ENCODE measurements at regions not wholly inside any gene's neighbourhood (a gene's known extent, or its start where the extent isn't known, plus 50 kb on each side); places are given as distances from the start of the nearest gene placed in this dataset.

DNA sequence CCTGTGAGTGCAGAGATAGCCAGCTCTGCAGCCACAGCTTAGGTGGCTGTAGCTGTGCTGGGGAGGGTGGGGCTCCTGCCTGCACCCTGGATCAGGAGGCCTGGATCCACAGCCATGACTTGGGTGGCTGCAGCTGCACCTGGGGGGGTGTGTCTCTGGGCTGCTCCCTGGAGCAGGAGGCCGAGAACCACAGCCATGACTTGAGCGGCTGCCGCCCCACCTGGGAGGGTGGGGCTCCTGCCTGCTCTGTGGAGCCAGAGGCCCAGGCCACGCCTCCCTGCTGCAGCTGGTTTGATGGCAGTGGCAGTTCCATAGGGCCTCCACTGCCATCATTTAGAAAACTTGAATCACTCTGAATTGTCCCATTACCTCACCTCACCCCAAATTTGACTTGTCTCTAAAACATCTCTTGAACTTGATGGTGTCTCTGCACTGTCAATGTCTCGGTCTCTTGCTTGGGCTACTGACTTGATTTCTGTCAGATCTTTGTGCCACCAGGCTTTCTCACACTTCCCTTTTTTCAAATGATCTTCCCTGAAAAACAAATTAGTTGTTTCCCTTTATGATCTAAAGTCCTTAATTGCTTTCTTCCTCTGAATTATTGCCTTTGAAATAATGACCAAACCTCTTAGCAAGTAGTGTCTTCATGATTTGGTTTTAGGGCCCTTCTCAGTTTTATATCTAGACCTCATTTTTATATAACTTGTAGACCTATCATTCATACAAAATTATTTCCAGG lies 313.2 kb upstream of the MME start:
- no peak for DNase-seq (ENCODE audit: low spot score)

DNA sequence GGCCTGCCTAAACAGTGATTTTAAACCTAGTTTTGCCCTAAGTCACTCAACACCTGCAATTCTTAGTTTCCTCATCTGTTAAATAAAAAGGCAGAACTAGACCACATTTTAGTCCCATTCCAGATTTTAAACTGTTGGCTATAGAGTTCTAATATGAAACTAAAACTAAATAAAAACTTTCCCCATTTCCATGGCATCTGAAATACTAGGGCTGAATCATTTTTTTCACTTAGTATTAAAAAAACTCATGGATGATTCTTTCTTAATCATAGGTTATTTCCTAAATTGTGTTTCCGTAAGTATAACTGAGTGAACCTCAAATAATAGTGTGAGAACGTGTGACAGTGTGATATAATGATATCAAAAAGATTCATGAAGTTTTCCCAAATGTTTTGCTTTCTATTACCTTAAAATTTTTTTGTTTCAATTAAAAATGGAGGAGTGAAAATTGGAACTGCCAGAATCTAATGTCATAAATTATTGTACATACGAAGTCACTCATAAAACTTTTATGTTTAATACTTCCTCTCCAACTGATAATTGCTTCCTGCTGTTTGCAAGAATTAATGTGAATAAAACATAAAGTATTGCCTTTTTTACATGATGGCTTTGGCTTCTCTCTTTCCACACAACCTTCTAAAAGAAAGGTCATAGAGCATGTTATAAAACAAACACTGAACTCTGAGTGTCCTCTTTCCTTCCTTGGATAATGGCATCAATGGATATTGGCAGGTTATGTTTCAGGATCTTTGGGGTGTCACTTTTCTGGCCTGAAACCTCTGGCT lies 315.1 kb upstream of the MME start:
- DNase-seq (ENCODE audit: low spot score), result no peak

DNA sequence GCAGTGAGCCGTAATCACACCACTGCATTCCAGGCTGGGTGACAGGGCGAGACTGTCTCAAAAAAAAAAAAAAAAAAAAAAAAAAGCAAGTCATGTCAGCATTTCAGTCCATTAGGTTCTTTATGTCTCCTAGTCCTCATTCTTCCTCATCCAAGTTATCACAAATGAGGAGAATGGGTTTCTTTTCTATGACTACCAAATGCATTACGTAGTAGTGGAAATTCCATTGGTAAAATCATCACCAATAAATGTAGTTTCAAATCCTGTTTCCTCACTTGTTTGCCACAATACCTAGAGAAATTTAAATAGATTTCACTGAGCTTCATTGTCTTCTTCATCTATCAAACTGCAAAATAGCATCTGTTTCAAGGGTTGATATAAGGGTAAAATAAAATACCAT lies 317.6 kb upstream of the MME start:
- DNase-seq (ENCODE audit: low spot score), result no peak

DNA sequence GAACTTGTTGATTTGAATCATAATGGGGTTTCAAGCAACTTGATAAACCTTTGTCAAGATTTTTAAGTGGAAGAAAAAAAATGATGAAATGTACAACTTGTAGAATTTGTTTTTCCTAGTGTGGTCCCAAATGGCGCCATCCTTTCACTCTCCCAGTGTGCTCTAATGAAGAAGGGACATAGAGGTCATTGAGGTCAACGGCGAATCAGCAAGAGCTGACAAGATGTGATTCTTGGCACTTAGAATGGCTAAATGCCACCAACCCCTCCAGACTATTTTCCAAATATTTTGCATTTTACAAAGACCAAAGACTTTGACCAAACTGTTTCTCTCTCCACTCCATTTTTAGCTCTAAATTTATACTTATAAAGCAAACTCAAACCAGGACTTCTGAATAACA lies 320.2 kb upstream of the MME start:
- no peak for DNase-seq (ENCODE audit: low spot score)

DNA sequence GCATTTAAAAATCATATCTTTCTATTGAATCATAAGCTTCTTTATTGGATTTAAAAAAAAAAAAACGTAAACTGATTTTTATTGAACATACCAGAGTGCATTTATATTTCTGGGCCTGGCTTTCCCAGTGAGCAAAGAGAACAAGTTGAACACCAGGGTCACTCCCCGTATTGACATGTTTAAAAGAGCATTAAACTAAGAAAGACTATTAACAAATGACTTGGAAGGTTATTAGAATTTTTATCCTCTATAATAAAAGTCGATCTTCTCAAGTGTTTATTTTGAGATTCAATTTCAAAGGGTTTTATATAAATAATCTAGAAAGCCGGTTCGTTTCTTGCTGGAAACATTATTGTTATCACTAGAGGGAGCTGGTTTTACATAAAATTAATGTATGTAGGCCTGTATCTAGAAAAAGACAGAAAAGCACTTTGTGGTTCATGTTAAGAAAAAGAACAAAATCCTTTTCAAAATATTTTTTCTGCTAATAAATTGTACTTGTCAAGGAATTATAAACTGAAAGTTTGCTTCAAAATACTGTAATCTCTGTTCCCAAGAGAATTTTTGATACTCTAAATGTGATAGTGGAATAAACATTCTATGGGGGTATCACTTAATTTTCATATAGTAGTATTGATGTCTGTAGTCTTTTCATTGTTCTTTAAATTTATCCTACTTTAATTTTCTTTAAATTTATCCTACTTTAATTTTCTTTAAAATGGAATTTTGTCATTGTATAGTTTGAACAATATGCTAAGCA lies 321.8 kb upstream of the MME start:
- DNase-seq (ENCODE audit: low spot score), result peak; percentile 51

DNA sequence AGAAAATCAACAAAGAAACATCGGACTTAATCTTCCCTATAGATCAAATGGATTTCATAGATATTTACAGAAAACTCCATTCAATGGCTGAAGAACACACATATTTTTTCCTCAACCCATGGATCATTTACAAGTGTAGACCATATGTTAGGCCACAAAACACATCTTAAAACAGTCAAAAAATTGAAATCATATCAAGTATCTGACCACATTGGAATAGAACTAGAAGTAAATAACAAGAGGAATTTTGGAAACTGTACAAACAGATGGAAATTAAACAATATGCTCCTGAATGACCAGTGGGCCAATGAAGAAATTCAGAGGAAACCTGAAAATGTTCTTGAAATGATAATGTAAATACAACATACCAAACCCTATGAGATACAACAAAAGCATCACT lies 323.1 kb upstream of the GPR149 start:
- DNase-seq (ENCODE audit: low spot score), result no peak

DNA sequence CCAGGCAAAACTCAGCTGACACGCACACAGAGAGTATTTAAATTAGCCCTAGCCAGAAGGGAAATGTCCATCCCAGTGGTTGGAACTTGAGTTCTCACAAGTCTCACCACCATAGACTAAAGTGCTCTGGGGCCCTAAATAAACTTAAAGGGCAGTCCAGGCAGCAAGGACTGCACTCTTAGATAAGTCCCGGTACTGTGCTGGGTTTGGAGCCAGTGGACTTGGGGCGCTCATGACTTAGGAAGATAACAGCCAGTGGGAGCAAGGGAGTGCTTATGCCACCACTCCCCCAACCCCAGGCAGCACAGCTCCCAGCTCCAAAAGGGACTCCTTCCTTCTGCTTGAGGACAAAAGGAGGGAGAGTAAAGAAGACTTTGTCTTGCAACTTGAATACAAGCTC lies 319.5 kb upstream of the GPR149 start:
- DNase-seq (ENCODE audit: low spot score), result no peak

DNA sequence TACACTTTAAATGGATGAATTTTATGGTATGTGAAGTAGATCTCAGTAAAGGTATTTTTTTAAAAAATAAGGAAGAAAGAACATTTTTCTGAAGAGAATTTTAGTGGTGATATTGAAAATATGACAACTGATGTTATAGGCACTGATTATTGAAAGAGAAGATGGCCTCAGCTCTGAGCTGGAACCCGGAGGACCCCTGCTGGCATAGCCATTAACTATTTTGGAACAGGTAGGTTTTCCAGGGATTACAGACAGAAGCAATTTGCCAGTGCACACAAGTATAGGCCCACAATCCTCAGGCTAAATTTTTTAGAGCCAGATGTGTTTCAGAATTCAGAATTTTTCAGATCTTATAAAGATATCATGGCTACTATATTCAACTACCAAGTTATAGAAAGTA lies 315.9 kb upstream of the GPR149 start:
- no peak for DNase-seq (ENCODE audit: low spot score)

DNA sequence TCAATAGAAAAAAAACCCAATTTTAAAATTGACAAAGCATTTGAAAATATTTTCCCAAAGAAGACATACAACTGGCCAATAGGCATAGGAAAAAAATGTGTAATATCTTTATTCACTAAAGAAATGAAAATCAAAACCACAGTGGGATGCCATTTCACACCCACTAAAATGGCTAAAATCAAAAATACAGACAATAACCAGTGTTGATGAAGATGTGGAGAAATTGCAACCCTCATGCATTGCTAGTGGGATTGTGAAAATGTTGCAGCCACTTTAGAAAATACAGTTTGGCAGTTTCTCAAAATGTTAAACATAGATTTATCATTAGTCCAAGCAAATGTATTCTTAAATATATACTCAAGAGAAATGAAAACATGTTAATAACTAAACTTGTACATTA lies 315.1 kb upstream of the GPR149 start:
- DNase-seq (ENCODE audit: low spot score), result no peak

DNA sequence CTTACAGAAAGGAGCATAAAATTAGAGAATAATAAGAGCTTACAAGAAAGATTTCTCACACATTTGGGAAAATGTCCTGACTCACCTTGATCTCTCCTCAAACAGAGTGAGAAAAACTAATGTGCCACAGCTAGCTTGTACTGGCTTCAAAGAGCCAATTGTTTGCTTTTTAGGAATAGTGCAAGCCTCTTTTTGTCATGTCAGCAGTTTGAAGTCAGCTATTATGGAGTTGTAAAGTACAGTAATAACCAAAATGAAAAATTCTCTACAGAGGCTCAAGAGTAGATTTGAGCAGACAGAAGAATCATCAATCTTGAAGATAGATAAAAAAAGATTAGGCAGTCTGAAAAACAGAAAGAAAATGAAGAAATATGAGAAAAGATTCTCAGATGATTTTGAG lies 313.4 kb upstream of the GPR149 start:
- DNase-seq (ENCODE audit: low spot score), result no peak

DNA sequence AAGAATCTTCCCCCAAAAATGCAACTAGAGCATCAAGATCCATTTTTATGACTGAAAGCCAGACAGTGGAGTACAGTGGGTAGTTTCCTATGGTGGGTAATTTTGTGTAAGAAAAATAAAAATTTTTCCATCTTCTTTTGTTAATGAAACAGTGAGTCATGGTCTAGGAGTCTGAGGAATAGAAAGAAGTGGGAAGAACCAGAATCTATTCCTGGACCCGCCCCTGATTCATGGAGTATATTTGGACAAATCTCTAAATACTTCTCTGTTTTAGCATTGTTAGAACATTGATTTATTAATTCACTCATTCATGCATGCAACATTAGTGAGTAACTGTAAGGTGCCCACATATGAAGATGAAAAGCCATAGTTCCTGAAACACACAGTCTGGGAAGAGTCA lies 304.5 kb upstream of the GPR149 start:
- DNase-seq (ENCODE audit: low spot score), result no peak

DNA sequence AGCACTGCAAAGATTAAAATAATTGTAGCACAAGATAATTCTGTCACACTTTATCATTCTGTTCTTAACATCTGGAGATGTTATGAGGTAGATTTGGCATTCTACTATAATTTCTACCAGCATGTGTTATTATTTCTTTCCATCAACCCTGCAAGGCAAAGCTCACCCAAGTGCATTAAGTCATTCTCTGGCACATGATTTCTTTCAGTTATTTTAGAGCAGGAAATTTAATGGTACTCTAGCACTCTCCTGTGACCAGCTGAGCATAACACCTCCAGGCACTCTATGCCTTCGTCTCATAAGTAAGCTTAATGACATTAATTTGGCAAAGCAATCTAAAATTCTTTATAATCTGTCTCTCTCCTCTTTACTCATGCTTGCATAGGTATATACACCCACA lies 300.2 kb upstream of the GPR149 start:
- no peak for DNase-seq (ENCODE audit: low spot score)

DNA sequence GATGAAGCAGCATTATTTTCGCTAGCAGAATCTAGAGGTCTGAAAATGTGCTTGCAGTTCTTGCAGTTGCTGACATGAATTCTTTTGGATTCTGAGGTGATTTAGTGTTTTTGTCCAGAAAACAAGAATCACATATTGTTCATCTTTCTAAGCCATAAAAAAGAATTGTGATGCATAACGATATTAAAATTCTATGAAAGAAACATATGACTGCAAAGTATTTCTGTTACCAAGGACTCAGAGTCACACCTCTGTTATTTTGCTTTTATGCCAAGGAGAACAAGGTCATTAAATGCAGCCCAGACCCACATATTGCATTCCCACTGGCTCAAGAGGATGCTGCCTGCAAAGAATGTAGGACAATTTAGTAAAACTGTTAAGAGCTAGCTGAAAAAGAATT lies 299.8 kb upstream of the GPR149 start:
- no peak for DNase-seq (ENCODE audit: low spot score)

DNA sequence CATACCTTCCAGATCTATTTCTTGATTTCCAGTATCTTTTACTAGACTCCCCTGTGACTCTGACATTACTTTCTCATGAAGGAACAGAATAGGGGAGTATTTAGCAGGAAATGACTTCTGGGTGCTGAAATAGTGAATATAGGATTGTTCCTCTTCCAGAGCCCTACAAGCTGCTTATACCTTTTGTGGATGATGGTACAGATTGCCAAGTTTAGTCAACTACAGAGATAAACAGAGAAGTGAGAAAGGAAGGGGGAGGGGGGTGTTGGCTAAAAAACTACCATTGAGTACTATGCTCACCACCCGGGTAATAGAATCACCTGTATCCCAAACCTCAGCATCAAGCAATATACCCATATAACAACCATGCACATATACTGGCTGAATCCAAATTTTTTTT lies 298.3 kb upstream of the GPR149 start:
- DNase-seq (ENCODE audit: low spot score), result no peak

DNA sequence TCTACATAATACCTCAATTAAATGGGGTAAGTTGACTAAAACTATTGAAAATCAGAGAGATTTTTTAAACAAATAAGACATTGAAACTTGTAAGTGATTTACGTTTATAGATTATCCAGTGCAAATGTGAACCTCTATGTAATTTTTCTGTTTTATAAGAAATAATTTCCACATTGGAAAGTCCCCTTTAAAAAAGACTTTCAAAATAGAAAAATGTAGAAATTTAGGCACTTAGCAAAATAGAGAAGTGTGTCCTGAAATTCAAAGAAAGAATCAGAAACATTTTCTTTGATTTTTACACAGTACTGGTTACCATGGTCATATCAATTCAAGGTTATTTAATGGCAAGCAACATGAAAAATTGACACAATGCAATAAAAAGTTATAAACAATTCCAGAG lies 290.9 kb upstream of the GPR149 start:
- DNase-seq (ENCODE audit: low spot score), result no peak

DNA sequence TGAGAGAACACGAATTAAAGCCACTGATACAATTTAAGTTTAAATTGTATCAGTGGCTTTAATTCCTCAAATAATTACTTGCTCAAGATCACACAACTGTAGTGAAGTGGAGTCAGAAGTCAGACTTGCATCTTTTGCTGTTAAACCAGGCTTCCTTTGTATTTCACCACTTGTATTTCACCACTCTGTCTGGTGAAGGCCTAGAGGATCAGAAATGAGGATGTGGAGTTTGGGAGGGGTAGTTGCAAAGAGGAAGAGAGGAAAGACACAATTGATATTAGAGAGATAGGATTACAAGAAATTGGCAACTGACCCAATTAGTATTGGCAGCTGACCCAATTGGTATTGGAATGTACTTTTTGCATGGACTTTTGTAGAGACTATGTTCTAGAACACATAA lies 288.1 kb upstream of the GPR149 start:
- no peak for DNase-seq (ENCODE audit: low spot score)

DNA sequence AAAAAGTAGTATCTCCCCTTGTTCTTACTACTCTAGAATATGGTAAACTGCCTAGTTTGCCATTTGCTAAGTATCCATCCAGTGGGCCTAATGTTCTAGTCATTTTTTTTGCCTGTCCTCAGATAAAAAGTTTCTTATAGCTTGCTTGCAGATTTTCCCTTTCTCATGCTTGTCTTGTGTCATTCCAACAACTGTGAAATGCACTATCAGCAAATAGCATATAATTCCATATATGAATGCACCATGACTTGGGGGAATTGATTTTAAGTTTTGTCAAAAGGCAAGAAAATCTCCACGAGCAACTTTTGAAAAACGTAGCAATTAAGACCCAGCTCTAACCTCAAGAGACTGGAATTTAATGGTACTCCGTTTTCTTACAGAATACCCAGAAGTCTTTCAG lies 286.2 kb upstream of the GPR149 start:
- no peak for DNase-seq (ENCODE audit: low spot score)

DNA sequence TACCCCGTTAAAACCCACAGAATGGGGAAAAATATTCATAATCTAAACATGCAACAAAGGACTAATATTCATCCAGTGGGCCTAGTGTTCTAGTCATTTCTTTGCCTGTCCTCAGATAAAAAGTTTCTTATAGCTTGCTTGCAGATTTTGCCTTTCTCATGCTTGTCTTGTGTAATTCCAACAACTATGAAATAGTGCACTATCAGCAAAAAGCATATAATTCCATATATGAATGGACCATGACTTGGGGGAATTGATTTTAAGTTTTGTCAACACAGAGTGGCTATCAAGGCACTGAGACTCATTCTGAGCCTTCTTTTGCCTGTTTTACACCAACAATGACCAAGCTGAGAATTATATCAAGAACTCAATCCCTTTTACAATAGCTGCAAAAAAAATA lies 278.6 kb upstream of the GPR149 start:
- no peak for DNase-seq (ENCODE audit: low spot score)

DNA sequence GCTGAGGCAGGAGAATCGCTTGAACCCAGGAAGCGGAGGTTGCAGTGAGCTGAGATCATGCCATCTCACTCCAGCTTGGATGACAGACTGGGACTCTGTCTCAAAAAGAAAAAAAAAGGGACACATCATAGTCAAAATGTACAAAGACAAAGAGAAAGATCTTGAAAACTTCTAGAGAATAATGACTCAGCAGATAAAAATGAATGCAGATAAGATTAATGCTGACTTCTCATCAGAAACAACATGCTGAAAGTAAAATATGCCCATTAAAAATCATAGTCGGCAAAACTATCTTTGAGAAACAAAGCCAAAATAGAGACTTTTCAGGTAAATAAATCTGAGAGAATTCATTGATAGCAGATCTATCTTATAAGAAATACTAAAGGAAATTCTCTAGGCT lies 271.1 kb upstream of the GPR149 start:
- no peak for DNase-seq (ENCODE audit: low spot score)

DNA sequence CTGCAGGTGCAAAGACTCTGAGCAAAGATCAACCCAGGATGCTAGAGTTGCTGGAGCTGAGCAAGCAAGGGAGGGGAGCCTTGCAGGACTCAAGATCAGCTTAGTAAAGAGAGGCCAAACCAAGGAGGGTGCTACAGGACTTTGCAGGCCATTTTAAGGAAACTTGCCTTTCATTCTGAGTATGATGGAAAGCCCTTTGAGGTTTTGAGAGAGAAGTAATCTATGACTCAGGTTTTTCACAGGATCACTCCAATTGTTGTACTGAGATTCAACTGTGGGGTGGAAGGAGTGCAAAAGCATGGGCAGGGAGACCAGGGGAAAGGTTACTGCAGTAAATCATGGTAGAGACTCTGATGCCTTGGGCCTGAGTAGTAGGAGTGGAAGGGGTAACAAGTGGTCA lies 260.4 kb upstream of the GPR149 start:
- DNase-seq (ENCODE audit: low spot score), result no peak

DNA sequence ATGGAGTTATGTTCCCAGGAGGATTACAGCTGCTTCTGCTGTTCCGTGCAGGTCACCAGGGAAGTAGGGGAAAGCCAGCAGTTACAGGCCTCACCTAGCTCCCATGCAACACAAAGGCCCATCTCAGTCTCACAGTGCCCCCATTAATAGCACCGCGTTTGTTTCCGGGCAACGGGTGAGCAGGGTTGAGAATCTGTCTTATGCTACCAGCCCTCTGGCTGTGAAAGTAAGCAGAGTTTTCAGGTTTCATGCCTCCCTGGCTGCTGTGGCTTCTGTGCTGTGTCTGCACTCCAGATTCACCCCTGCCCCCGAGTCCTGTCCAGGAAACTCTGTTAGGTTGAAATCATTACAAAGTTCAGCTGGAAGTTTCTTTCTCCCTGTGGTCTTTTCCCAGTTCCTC lies 254.4 kb upstream of the GPR149 start:
- DNase-seq (ENCODE audit: low spot score), result no peak

DNA sequence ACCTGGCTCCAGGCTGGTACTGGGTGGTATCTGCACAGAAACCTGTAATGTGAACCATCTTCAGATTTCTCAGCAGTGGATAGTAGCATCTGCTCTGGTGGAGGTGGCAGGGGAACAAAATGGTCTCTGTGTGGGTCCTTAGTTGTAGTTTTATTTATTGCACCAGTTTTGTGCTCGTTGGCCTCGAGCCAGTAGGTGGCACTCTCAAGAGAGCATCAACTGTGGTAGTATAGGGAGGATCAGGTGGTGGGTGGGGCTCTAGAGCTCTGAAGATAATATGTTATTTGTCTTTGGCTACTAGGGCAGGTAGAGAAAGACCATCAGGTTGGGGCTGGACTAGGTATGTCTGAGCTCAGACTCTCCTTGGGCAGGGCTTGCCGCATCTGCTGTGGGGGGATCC lies 254.0 kb upstream of the GPR149 start:
- no peak for DNase-seq (ENCODE audit: low spot score)

DNA sequence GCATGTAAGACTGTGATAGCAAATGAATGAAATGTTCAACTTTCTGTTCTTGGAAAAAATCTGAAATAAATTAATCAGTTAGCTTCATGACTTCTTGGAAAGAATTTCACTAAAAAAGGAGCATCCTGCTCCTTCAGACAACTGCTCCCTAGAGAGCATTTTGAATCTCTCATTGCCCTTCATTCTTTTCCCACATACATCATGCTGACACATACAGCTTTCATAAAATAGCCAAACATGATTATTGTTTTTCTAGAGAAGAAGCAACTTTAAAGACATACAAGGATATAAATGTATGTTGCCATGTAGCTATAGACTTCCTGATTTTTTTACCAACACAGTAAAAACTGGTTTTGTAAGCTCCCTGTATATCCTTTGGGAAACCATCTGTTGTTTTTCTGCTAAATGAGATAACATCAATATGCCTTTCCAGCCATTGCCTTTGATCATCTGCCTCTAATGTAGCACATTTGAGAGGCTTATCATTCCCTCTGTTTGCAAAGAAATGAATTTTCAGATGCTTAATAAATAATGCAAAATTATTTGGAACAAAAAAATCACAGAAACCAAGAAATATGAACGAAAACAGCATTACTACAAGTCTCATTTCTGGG lies 248.2 kb upstream of the GPR149 start:
- DNase-seq (ENCODE audit: low spot score), result no peak
